ENCODE measurements at regions not wholly inside any gene's neighbourhood (a gene's known extent, or its start where the extent isn't known, plus 50 kb on each side); places are given as distances from the start of the nearest gene placed in this dataset.

DNA sequence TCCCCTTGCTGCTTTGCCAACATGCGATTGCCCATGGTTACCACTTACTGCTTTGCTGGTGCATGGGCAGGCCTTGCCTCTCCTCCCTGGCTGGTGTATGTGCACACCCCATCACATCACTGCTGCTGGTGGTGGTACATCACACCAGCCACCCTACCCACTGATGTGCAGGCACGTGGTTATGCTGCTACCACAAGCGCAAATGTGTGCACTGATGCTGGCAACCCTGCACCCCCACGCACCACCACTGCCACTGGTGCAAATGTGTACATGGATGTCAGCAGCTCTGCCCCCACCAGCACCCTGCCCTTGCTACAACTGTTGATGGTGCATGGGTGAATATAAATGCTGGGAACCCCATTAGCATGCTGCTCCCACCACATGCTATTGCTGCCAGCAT is 261.7 kb downstream of the AEBP2 start:
- TF ChIP-seq CTCF (IDR thresholded peaks at IDR 0.05; ENCODE audit: low read depth, low read length, missing control alignments): no peak
- no peak overlapping the region for H3K4me3 ChIP-seq (replicated peaks; ENCODE audit: low read depth, low read length)
- DNase-seq (ENCODE audit: extremely low read depth, low read depth): no peak

GRCh38 chr12:19704966-19705365 is 265.7 kb downstream of the AEBP2 start:
- no peak overlapping the region for H3K4me3 ChIP-seq (replicated peaks; ENCODE audit: low read depth, low read length)
- no peak for TF ChIP-seq CTCF (IDR thresholded peaks at IDR 0.05; ENCODE audit: low read depth, low read length, missing control alignments)
- DNase-seq (ENCODE audit: extremely low read depth, low read depth): no peak

- no peak overlapping the region for H3K4me3 ChIP-seq (replicated peaks; ENCODE audit: low read depth, low read length)
- TF ChIP-seq CTCF (IDR thresholded peaks at IDR 0.05; ENCODE audit: low read depth, low read length, missing control alignments): no peak
- no peak for DNase-seq (ENCODE audit: extremely low read depth, low read depth)
Measured at GRCh38 chr12:19706936-19707335, 267.6 kb downstream of the AEBP2 start.

DNA sequence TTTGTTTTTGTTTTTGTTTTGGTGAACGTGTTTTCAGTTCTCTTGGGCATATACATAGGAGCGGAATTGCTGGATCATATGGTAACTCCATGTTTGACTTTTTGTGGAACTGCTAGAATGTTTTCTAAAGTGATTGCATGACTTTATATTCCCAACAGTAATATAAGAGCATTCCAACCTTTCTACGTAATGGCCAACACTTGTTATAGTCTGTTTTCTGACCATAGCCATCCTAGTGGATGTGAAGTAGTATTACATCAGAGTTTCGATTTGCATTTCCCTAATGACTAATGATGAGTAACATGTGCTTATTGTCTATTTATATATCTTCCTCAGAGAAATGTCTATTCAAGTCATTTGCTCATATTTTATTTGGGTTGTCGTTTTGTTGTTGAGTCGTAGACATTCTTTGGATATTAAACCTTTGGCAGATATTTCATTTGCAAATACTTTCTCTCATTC is 268.7 kb downstream of the AEBP2 start:
- TF ChIP-seq CTCF (IDR thresholded peaks at IDR 0.05; ENCODE audit: low read depth, low read length, missing control alignments): no peak
- no peak overlapping the region for H3K4me3 ChIP-seq (replicated peaks; ENCODE audit: low read depth, low read length)
- peak; percentile 25 for DNase-seq (ENCODE audit: extremely low read depth, low read depth)

- DNase-seq (ENCODE audit: extremely low read depth, low read depth): no peak
- no peak for TF ChIP-seq CTCF (IDR thresholded peaks at IDR 0.05; ENCODE audit: low read depth, low read length, missing control alignments)
Measured at GRCh38 chr12:19709889-19710288, 270.6 kb downstream of the AEBP2 start.

DNA sequence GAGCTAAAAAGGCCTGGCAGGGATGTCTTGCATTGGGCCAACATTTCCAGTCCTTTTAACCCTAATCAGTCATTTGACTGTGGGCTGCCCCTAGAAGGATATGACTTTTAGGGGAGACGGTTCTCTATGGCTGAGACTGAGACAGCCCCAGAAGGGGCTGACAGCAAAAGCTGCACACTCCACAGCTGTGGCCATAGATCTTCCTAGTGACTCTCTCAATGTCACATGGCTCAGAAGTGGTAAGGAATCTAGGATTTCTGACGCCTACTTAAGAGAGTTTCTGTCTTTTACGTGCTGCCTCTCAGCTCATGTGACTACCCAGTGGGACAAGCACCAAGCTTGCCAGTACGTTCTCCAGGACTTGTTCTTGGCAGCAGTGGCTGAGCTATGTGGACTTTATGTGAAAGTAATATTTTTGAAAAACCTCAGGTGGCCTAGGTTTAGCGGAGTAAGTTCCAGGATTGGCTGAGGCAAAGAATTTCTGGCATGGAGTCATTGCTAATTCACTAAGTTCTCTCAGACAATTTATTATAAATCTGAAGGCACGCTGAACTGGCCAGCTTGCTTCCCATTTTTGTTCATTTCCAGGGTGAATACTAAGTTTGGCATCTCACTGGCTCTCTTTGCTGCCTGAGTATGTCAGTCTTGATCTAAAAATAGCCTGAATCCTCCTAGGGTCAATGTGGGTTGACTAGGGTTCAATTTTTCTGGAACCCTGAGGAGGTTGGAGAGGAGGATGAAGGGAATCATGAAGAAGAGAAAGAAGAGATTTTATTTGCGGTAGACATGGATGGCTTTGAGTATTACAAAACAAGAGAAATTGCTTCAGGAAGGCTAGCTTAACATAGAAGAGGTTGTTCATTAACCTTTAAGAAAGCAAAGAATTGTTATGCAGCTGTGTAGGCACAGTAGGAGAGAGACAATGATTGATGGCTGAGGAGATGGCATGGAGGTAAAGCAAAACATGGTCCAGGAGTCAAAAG is 271.8 kb downstream of the AEBP2 start:
- DNase-seq (ENCODE audit: extremely low read depth, low read depth): no peak
- no peak overlapping the region for H3K4me3 ChIP-seq (replicated peaks; ENCODE audit: low read depth, low read length)

More at GRCh38 chr12:19709889-19710288, 270.6 kb downstream of the AEBP2 start:
- no peak overlapping the region for H3K4me3 ChIP-seq (replicated peaks; ENCODE audit: low read depth, low read length)

More for the DNA sequence above, 271.8 kb downstream of the AEBP2 start:
- TF ChIP-seq CTCF (IDR thresholded peaks at IDR 0.05; ENCODE audit: low read depth, low read length, missing control alignments): no peak

Measured in HFF-Myc (cell line).